HL-60 (cell line): ENCODE measurements at regions not wholly inside any gene's neighbourhood (a gene's known extent, or its start where the extent isn't known, plus 50 kb on each side); places are given as distances from the start of the nearest gene placed in this dataset.

Experiments
- DNase-seq, 2 experiments: peaks; one replicate each; pipeline ENCODE4 v3.0.0-alpha.2; 2010 to 2020; ENCODE audit warnings: low read depth in 1 of 2, low spot score in 1 of 2
- H3K27ac ChIP-seq: fragments of 250-450 bp; sonication (Bioruptor Pico); replicated peaks from 2 replicates; pipeline ENCODE4 v1.5.1; 2020; ENCODE audit warnings: mild to moderate bottlenecking, moderate library complexity
- H3K27me3 ChIP-seq: fragments of 250-450 bp; sonication (Bioruptor Pico); 2 replicates; pipeline ENCODE4 v1.5.1; 2021; ENCODE audit warnings: mild to moderate bottlenecking, moderate library complexity; ENCODE audit not compliant: insufficient read depth, poor library complexity, severe bottlenecking
- H3K4me3 ChIP-seq: replicated peaks from 2 replicates; pipeline ENCODE4 v1.5.1; 2011; ENCODE audit warnings: mild to moderate bottlenecking, control low read depth, low read length; ENCODE audit not compliant: insufficient read depth
- CTCF ChIP-seq: IDR thresholded peaks from one replicate; pipeline ENCODE4 v1.5.1; 2011; ENCODE audit warnings: low read length, control low read depth, inconsistent platforms; ENCODE audit not compliant: insufficient read depth
- GABPA ChIP-seq: IDR thresholded peaks from 2 replicates; pipeline ENCODE4 v1.6.1; 2012; ENCODE audit warnings: low read depth
- POLR2AphosphoS5 ChIP-seq: IDR thresholded peaks from 2 replicates; pipeline ENCODE4 v1.6.1; 2012; ENCODE audit warnings: low read depth
- REST ChIP-seq: IDR thresholded peaks from 2 replicates; pipeline ENCODE4 v1.6.1; 2012; ENCODE audit warnings: low read depth; ENCODE audit not compliant: insufficient replicate concordance
- SPI1 ChIP-seq: IDR thresholded peaks from 2 replicates; pipeline ENCODE4 v1.6.1; 2012; ENCODE audit warnings: low read depth, mild to moderate bottlenecking, borderline replicate concordance

DNA sequence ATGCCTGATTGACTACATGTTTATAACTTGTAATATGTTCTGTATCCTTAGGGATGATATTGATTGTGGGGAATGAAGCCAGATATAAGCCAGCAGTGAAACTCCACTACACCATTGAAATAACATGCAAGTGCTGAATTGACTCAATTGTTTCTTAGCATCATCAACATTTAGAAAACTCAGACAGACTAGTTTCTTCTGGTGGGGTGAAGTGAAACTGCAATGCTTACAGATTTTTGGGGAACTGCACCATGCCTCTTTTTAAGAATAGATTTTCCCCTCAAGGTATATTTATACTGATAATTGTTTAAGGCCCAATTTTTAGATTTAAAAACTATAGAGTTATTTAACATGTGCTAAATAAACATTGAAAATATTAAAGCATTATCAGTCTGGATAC lies 1044.6 kb upstream of the EYS start:
- Histone ChIP-seq H3K27me3 (no peaks in the 10 kb centered on the region), H3K4me3 (no peak overlapping the region), H3K27ac (no peak overlapping the region)
- no peak for DNase-seq
- TF ChIP-seq CTCF (no peak), SPI1 (no peak), POLR2AphosphoS5 (no peak), REST (no peak), GABPA (no peak)

GRCh38 chr6:66740346-66740745 lies 1033.3 kb upstream of the EYS start:
- TF ChIP-seq SPI1 (no peak), POLR2AphosphoS5 (no peak), GABPA (no peak), REST (no peak), CTCF (no peak)
- no peak overlapping the region for H3K4me3 ChIP-seq
- no peak for DNase-seq
- no peak overlapping the region for H3K27ac ChIP-seq
- H3K27me3 ChIP-seq: peaks cover 2% of the 10 kb centered on the region

DNA sequence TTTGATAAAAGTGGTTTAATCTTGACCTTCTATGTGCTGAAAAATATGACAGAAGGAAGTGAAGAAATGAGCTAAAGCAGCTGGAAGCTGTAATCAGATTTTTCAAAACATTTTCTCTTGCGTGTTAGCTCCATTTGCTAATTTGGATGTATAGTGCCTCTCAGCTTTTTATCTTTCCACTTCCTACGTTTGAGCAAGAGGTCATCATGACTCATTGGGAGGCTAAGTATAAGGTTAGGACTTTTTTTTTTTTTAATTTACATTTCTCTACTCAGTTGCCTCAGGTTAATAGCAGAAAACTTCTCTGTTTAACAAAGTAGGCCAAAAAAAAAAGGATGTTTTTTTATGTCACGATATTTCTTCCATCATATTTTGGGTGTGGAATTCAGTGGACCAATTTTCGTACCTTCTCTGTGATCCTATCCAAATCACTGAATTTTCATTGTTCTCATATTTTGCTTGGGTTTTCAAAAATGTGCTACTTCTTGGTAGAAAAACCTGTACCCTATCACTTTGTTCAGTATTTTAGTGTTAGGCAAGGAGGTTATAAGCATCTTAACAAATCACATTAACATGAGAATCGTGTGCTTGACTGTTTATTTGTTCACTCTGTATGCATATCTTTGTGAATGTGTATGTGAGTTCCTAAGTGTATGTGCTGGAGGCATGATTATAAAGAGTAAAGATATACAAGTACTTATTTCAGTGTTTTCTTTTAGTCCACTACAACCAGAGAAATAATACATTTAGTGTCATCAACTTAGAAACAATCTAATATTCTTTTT lies 1028.3 kb upstream of the EYS start:
- Histone ChIP-seq H3K27ac (no peak overlapping the region), H3K27me3 (peaks cover 2% of the 10 kb centered on the region), H3K4me3 (no peak overlapping the region)
- no peak for DNase-seq
- TF ChIP-seq GABPA: no peak
- TF ChIP-seq SPI1: no peak

DNA sequence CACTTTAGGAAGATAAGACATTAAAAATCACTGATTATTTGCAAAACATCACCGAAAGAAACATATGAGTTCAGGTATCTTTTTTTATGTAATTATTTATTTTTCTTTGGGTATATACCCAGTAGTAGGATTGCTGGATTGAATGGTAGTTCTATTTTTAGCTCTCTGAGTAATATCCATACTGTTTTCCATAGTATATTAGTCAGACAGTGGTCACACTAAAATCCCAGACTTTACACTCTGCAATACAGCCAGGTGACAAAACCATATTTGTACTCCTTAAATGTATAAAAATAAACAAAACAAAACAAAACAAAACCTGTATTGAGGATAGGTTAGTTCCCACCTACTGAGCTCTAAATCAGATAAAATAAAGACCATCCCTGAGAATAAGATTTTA lies 1024.3 kb upstream of the EYS start:
- DNase-seq: no peak
- Histone ChIP-seq H3K27ac (no peak overlapping the region), H3K27me3 (no peaks in the 10 kb centered on the region), H3K4me3 (no peak overlapping the region)
- no peak for TF ChIP-seq REST
- TF ChIP-seq CTCF: no peak
- no peak for TF ChIP-seq GABPA
- no peak for TF ChIP-seq SPI1
- TF ChIP-seq POLR2AphosphoS5: no peak
